Subcutaneous abdominal adipose tissue (tissue), 5 donors: ENCODE measurements at regions not wholly inside any gene's neighbourhood (a gene's known extent, or its start where the extent isn't known, plus 50 kb on each side); places are given as distances from the start of the nearest gene placed in this dataset.
A peak's percentile ranks its signal among the peaks of the same experiment; 100 is the strongest.

Source experiments
- H3K27ac ChIP-seq: one replicate; pipeline ENCODE4 v1.7.0; 2013; ENCODE audit warnings: low read depth, mild to moderate bottlenecking, inconsistent platforms, low read length, moderate library complexity
- H3K27me3 ChIP-seq, 5 donors: one replicate each; pipeline ENCODE4 v1.7.0; 2013; ENCODE audit warnings: low read length in 5 of 5, inconsistent platforms in 1 of 5; ENCODE audit not compliant: control insufficient read depth in 5 of 5, insufficient read depth in 4 of 5
- H3K36me3 ChIP-seq, 5 donors: one replicate each; pipeline ENCODE4 v1.7.0; 2013; ENCODE audit warnings: low read length in 5 of 5; ENCODE audit not compliant: control insufficient read depth in 5 of 5, insufficient read depth in 5 of 5
- H3K4me1 ChIP-seq, 5 donors: one replicate each; pipeline ENCODE4 v1.7.0; 2013; ENCODE audit warnings: low read length in 5 of 5, mild to moderate bottlenecking in 3 of 5, moderate library complexity in 1 of 5; ENCODE audit not compliant: control insufficient read depth in 5 of 5, insufficient read depth in 5 of 5
- H3K4me3 ChIP-seq, 5 donors: one replicate each; pipeline ENCODE4 v1.7.0; 2013; ENCODE audit warnings: low read length in 5 of 5, low read depth in 1 of 5
- H3K9ac ChIP-seq, 5 donors: one replicate each; pipeline ENCODE4 v1.7.0; 2013; ENCODE audit warnings: low read length in 5 of 5, mild to moderate bottlenecking in 4 of 5, moderate library complexity in 3 of 5
- H3K9me3 ChIP-seq, 5 donors: one replicate each; pipeline ENCODE4 v1.7.0; 2013; ENCODE audit warnings: low read length in 5 of 5; ENCODE audit not compliant: control insufficient read depth in 5 of 5
- donor health status: healthy.
- donor health status: healthy.
- donor health status: healthy.
- donor health status: healthy.
- donor health status: healthy.

DNA sequence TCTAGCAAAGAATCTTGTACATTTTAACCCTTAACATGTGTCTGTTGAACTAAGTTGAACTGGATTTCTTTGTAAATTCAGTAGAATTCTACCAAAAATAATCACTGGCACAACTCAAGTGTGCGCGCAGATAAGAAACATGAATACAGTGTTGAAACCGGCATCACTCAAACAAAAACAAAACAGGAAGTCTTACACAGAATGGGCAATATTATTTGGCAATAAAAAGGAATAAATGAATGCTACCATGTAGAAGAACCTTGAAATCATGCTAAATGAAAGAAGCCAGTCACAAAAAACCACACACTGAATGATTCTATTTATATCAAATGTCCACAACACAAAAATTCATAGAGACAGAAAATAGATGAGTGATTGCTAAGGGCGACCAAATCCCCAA, 102.9 kb upstream of the ZFHX3 start:
- H3K9me3 ChIP-seq, result no peaks in the 10 kb centered on the region
- H3K27me3 ChIP-seq, result no peaks in the 10 kb centered on the region
- H3K27ac ChIP-seq, result no peak overlapping the region
- H3K9ac ChIP-seq, result no peak overlapping the region
- peaks cover 0 to 5% (median 3%) of the 10 kb centered on the region in 5 donors for H3K4me1 ChIP-seq
- no peaks in the 10 kb centered on the region for H3K36me3 ChIP-seq
- no peak overlapping the region for H3K4me3 ChIP-seq

GRCh38 chr16:73149334-73149733, 101.4 kb upstream of the ZFHX3 start:
- Histone ChIP-seq H3K4me1 (peaks cover 0 to 9% (median 7%) of the 10 kb centered on the region in 5 donors), H3K27ac (no peak overlapping the region), H3K4me3 (no peak overlapping the region), H3K36me3 (no peaks in the 10 kb centered on the region), H3K27me3 (peaks cover 0 to 6% (median 0%) of the 10 kb centered on the region in 5 donors), H3K9me3 (peaks cover 0 to 4% (median 0%) of the 10 kb centered on the region in 5 donors), H3K9ac (no peak overlapping the region)

DNA sequence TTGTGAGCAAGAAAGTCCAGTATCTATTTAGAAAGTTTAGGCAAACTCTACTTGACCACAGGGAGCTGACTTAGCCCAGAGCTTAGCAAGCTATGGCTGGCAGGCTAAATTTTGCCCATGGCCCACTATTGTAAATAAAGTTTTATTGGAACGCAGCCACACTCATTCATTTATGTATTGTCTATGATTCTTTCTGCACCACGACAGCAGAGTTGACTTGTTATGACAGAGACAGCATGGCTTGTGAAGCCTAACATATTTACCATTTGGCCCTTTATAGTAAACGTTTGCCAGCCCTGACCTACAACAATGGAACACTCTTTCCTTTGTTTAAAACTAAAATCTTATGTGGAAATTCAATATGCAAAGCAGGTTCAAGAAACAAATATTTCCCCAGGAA, 100.0 kb upstream of the ZFHX3 start:
- Histone ChIP-seq H3K27ac (no peak overlapping the region), H3K4me3 (no peak overlapping the region), H3K36me3 (no peaks in the 10 kb centered on the region), H3K27me3 (peaks cover 0 to 12% (median 0%) of the 10 kb centered on the region in 5 donors), H3K9ac (no peak overlapping the region), H3K4me1 (peaks cover 0 to 22% (median 13%) of the 10 kb centered on the region in 5 donors), H3K9me3 (peaks cover 0 to 4% (median 0%) of the 10 kb centered on the region in 5 donors)

GRCh38 chr16:73145166-73145880, 97.4 kb upstream of the ZFHX3 start:
- H3K9ac ChIP-seq, result no peak overlapping the region
- H3K27me3 ChIP-seq, result peaks cover 0 to 12% (median 0%) of the 10 kb centered on the region in 5 donors
- H3K36me3 ChIP-seq, result no peaks in the 10 kb centered on the region
- peaks cover 0 to 4% (median 0%) of the 10 kb centered on the region in 5 donors for H3K9me3 ChIP-seq
- peaks cover 0 to 18% (median 14%) of the 10 kb centered on the region in 5 donors for H3K4me1 ChIP-seq
- no peak overlapping the region for H3K4me3 ChIP-seq
- H3K27ac ChIP-seq, result no peak overlapping the region

- H3K27ac ChIP-seq, result peak overlapping the region; percentile 51
Measured at GRCh38 chr16:73143576-73144422, 95.9 kb upstream of the ZFHX3 start.

GRCh38 chr16:73143002-73143401, 95.1 kb upstream of the ZFHX3 start:
- peaks cover 0 to 4% (median 0%) of the 10 kb centered on the region in 5 donors for H3K9me3 ChIP-seq
- H3K9ac ChIP-seq, result no peak overlapping the region
- no peaks in the 10 kb centered on the region for H3K36me3 ChIP-seq
- H3K27ac ChIP-seq, result no peak overlapping the region
- peaks cover 0 to 18% (median 14%) of the 10 kb centered on the region in 5 donors for H3K4me1 ChIP-seq
- H3K4me3 ChIP-seq, result peak overlapping the region in 3 of 5 donors; percentile 49 to 69 (median 54)
- peaks cover 0 to 12% (median 0%) of the 10 kb centered on the region in 5 donors for H3K27me3 ChIP-seq

More at GRCh38 chr16:73143576-73144422, 95.9 kb upstream of the ZFHX3 start:
- H3K27me3 ChIP-seq, result peaks cover 0 to 12% (median 0%) of the 10 kb centered on the region in 5 donors
- H3K9ac ChIP-seq, result peak overlapping the region in 4 of 5 donors; percentile 14 to 79 (median 54)
- no peaks in the 10 kb centered on the region for H3K36me3 ChIP-seq
- H3K9me3 ChIP-seq, result peaks cover 0 to 4% (median 0%) of the 10 kb centered on the region in 5 donors
- peak overlapping the region; percentile 47 to 69 (median 54) for H3K4me3 ChIP-seq
- peaks cover 0 to 18% (median 14%) of the 10 kb centered on the region in 5 donors for H3K4me1 ChIP-seq

DNA sequence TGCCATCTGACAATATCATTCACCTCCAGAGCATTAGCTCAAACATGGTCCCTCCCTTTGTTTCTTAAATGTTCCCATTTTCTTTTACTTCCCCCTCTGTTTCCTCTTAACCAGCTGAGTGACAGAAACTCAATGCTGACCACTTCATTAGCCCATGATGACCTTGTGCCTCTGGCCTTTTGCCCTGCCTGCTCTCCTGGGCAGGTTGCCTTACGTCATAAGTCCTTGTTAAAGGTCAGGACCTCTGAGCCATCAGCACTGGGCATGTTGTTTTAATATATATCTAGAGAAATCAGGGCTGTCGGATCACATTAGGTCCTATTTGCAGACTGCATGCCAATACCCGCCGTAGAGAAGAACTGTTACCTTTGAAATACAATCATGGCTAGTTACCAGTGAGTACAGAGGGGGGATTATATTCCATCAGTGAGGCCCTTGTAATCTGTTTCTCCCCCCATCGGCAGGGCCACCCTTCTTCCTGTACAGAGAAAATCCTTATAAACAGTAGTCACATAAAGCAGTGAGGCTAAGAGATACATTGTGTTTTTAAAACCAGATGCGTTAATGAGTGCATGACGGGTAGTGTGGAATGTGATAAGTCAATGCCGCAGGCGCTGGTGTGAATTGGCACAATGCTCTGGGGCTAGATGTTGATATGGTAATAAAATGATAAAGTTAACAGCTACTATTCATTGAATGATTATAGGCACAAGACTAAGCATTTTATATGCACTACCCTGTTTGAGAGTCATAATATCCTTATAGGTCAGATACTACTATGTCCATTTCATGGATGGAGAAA, 94.3 kb upstream of the ZFHX3 start:
- no peak overlapping the region for H3K4me3 ChIP-seq
- H3K27me3 ChIP-seq, result peaks cover 0 to 12% (median 0%) of the 10 kb centered on the region in 5 donors
- no peak overlapping the region for H3K27ac ChIP-seq
- no peak overlapping the region for H3K9ac ChIP-seq
- H3K9me3 ChIP-seq, result peaks cover 0 to 4% (median 0%) of the 10 kb centered on the region in 5 donors
- no peaks in the 10 kb centered on the region for H3K36me3 ChIP-seq
- peaks cover 0 to 18% (median 14%) of the 10 kb centered on the region in 5 donors for H3K4me1 ChIP-seq

DNA sequence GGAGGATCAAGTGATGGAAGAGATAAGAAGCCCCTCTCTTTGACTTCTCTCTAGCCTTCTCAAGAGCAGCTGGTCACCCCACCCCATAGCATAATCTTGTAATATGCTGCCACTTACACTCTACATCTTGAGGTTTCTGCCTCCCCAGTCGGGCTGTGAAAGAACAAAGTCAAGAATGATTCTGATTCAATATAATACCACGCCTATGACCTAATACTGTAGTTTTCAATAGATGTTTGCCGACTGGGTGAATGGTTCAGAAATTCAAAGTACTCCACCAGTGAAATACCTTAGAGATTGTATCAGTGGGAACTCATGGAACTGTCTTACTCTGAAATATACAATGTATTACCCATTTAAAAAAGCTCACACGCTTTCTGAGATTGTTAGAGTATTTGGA, 93.0 kb upstream of the ZFHX3 start:
- Histone ChIP-seq H3K4me3 (no peak overlapping the region), H3K36me3 (no peaks in the 10 kb centered on the region), H3K9me3 (peaks cover 0 to 4% (median 0%) of the 10 kb centered on the region in 5 donors), H3K9ac (no peak overlapping the region), H3K27ac (no peak overlapping the region), H3K27me3 (peaks cover 0 to 12% (median 0%) of the 10 kb centered on the region in 5 donors), H3K4me1 (peaks cover 0 to 18% (median 14%) of the 10 kb centered on the region in 5 donors)

GRCh38 chr16:73131156-73131862, 83.4 kb upstream of the ZFHX3 start:
- Histone ChIP-seq H3K4me3 (no peak overlapping the region), H3K27ac (no peak overlapping the region)

More at GRCh38 chr16:73131156-73131862, 83.4 kb upstream of the ZFHX3 start:
- Histone ChIP-seq H3K27me3 (no peaks in the 10 kb centered on the region), H3K4me1 (peaks cover 0 to 6% (median 4%) of the 10 kb centered on the region in 5 donors), H3K36me3 (no peaks in the 10 kb centered on the region), H3K9ac (no peak overlapping the region), H3K9me3 (peaks cover 0 to 3% (median 0%) of the 10 kb centered on the region in 5 donors)
